SK-N-SH (cell line): ENCODE measurements at regions not wholly inside any gene's neighbourhood (a gene's known extent, or its start where the extent isn't known, plus 50 kb on each side); places are given as distances from the start of the nearest gene placed in this dataset.

Experiments used
- CTCF ChIA-PET: fragments of 300-600, 350-600 bp; formaldehyde crosslinking; extraction: SDS; loops from one replicate; lab custom pipeline; 2021; lab: Yijun Ruan, JAX
- POLR2A ChIA-PET: fragments of 350-600 bp; sonication (Branson Sonifier 250); formaldehyde crosslinking; extraction: SDS; loops from one replicate; lab custom pipeline; 2020; ENCODE audit warnings: antibody characterized with exemption, inconsistent platforms; lab: Yijun Ruan, JAX
- DNase-seq: peaks from one replicate; pipeline ENCODE4 v3.0.0; 2012
- H2AFZ ChIP-seq: fragments of 200-600 bp; sonication (generic); 2 replicates; pipeline ENCODE4 v1.8.1; 2016; ENCODE audit warnings: antibody characterized with exemption, mild to moderate bottlenecking, low read depth
- H3F3A ChIP-seq: fragments of 200-600 bp; sonication (generic); replicated peaks from 2 replicates; pipeline ENCODE3; 2016; ENCODE audit warnings: antibody characterized with exemption, mild to moderate bottlenecking; ENCODE audit not compliant: insufficient read depth
- H3K27ac ChIP-seq, 2 experiments: fragments of 200-500 bp in 1 of 2; fragments of 200-600 bp in 1 of 2; sonication (Bioruptor generic) in 1 of 2; sonication (generic), shearing (Covaris generic) in 1 of 2; 2 replicates each; pipeline versions ENCODE4 v1.5.1 to v1.6.1; 2014 to 2016; ENCODE audit warnings: low read depth in 2 of 2, inconsistent platforms in 1 of 2, low read length in 1 of 2, mild to moderate bottlenecking in 1 of 2, mixed read lengths in 1 of 2
- H3K27me3 ChIP-seq: fragments of 200-600 bp; sonication (generic), shearing (Covaris generic); 2 replicates; pipeline ENCODE4 v1.6.1; 2016; ENCODE audit warnings: mixed run types; ENCODE audit not compliant: insufficient read depth
- H3K36me3 ChIP-seq, 2 experiments: fragments of 200-500 bp in 1 of 2; fragments of 200-600 bp in 1 of 2; sonication (Bioruptor generic) in 1 of 2; sonication (generic) in 1 of 2; replicated peaks in 1 of 2; 2 replicates each; pipeline versions ENCODE3 to v1.5.1; 2014 to 2016; ENCODE audit warnings: low read length in 1 of 2, mild to moderate bottlenecking in 1 of 2; ENCODE audit not compliant: insufficient read depth in 2 of 2, control insufficient read depth in 1 of 2
- H3K4me1 ChIP-seq, 2 experiments: fragments of 200-500 bp in 1 of 2; fragments of 200-600 bp in 1 of 2; sonication (Bioruptor generic) in 1 of 2; sonication (generic), shearing (Covaris generic) in 1 of 2; 2 replicates each; pipeline versions ENCODE4 v1.5.1 to v1.6.1; 2014 to 2016; ENCODE audit warnings: low read depth in 1 of 2, low read length in 1 of 2, mixed run types in 1 of 2; ENCODE audit not compliant: insufficient read depth in 2 of 2, control insufficient read depth in 1 of 2
- H3K4me2 ChIP-seq: fragments of 200-600 bp; sonication (generic), shearing (Covaris generic); 2 replicates; pipeline ENCODE4 v1.6.1; 2017; ENCODE audit warnings: mixed run types
- H3K4me3 ChIP-seq, 2 experiments: fragments of 200-500 bp in 1 of 2; fragments of 200-600 bp in 1 of 2; sonication (Bioruptor generic) in 1 of 2; sonication (generic), shearing (Covaris generic) in 1 of 2; 2 replicates each; pipeline versions ENCODE4 v1.5.1 to v1.8.1; 2014 to 2016; ENCODE audit warnings: low read depth in 2 of 2, inconsistent platforms in 1 of 2, low read length in 1 of 2, mild to moderate bottlenecking in 1 of 2, mixed read lengths in 1 of 2, moderate library complexity in 1 of 2
- H3K79me2 ChIP-seq: fragments of 200-600 bp; sonication (generic); 2 replicates; pipeline ENCODE4 v1.8.1; 2017; ENCODE audit warnings: mild to moderate bottlenecking; ENCODE audit not compliant: insufficient read depth
- H3K9ac ChIP-seq: fragments of 200-600 bp; sonication (generic); 2 replicates; pipeline ENCODE4 v1.6.1; 2017; ENCODE audit warnings: mixed run types
- H3K9me2 ChIP-seq: fragments of 200-600 bp; sonication (generic); 2 replicates; pipeline ENCODE4 v1.6.1; 2017; ENCODE audit warnings: mixed run types
- H3K9me3 ChIP-seq: fragments of 200-600 bp; sonication (generic); 2 replicates; pipeline ENCODE4 v1.6.1; 2017; ENCODE audit warnings: mixed run types, mild to moderate bottlenecking, moderate library complexity
- H4K20me1 ChIP-seq: fragments of 200-600 bp; sonication (generic); 2 replicates; pipeline ENCODE4 v1.6.1; 2017; ENCODE audit warnings: mild to moderate bottlenecking, mixed run types; ENCODE audit not compliant: insufficient read depth
- ELF1 ChIP-seq: IDR thresholded peaks from 2 replicates; pipeline ENCODE4 v1.4.0; 2012
- FOSL2 ChIP-seq: IDR thresholded peaks from 2 replicates; pipeline ENCODE4 v1.4.0; 2012; ENCODE audit warnings: low read depth, mild to moderate bottlenecking, moderate library complexity, borderline replicate concordance
- FOXJ3 ChIP-seq: sonication (generic); formaldehyde crosslinking; IDR thresholded peaks from 2 replicates; pipeline ENCODE4 v1.5.1; 2020; ENCODE audit warnings: mild to moderate bottlenecking, missing genetic modification reagents
- NFIC ChIP-seq: IDR thresholded peaks from 2 replicates; pipeline ENCODE4 v1.4.0; 2012; ENCODE audit warnings: borderline replicate concordance
- NRF1 ChIP-seq: IDR thresholded peaks from 2 replicates; pipeline ENCODE4 v1.6.1; 2012; ENCODE audit warnings: low read depth, mild to moderate bottlenecking, low read length
- RAD21 ChIP-seq: IDR thresholded peaks from 2 replicates; pipeline ENCODE4 v1.6.1; 2012; ENCODE audit warnings: mild to moderate bottlenecking, low read length
- RXRA ChIP-seq: IDR thresholded peaks from 2 replicates; pipeline ENCODE4 v1.4.0; 2012; ENCODE audit warnings: low read depth, mild to moderate bottlenecking, borderline replicate concordance
- SIN3A ChIP-seq: IDR thresholded peaks from 2 replicates; pipeline ENCODE4 v1.6.1; 2012; ENCODE audit warnings: low read depth, mild to moderate bottlenecking, low read length, moderate library complexity, borderline replicate concordance
- SMC3 ChIP-seq: IDR thresholded peaks from 2 replicates; pipeline ENCODE4 v1.6.1; 2012; ENCODE audit warnings: low read depth, low read length, improper control_type of control experiment
- TAF1 ChIP-seq: IDR thresholded peaks from 2 replicates; pipeline ENCODE4 v1.6.1; 2012; ENCODE audit warnings: low read depth, mild to moderate bottlenecking, low read length, moderate library complexity, borderline replicate concordance
- TEAD4 ChIP-seq: IDR thresholded peaks from 2 replicates; pipeline ENCODE4 v1.4.0; 2012; ENCODE audit warnings: mild to moderate bottlenecking, borderline replicate concordance; ENCODE audit not compliant: insufficient read depth
- USF1 ChIP-seq: IDR thresholded peaks from 2 replicates; pipeline ENCODE4 v1.4.0; 2012; ENCODE audit warnings: low read depth, borderline replicate concordance
- YY1 ChIP-seq: IDR thresholded peaks from 2 replicates; pipeline ENCODE4 v1.4.0; 2012; ENCODE audit warnings: low read depth, mild to moderate bottlenecking
- WGBS: methylation state at CpG from one replicate; pipeline ENCODE4 v1.1.6; 2017; ENCODE audit warnings: low lambda C conversion rate; 5-methylcytosine and 5-hydroxymethylcytosine counted together
- TF ChIP-seq, protein P1 (sequence below): IDR thresholded peaks from 2 replicates; pipeline ENCODE4 v1.4.0; 2012; ENCODE audit warnings: low read depth, borderline replicate concordance
- TF ChIP-seq, protein P2 (sequence below): fragments of 150-350 bp; IDR thresholded peaks from 2 replicates; pipeline ENCODE4 v1.6.1; 2016; ENCODE audit warnings: mild to moderate bottlenecking, low read depth, low read length
- TF ChIP-seq, protein P3 (sequence below): IDR thresholded peaks from 2 replicates; pipeline ENCODE4 v1.6.1; 2012; ENCODE audit warnings: mild to moderate bottlenecking, low read depth, low read length, moderate library complexity

- no peak overlapping the region for H2AFZ ChIP-seq
- H3K79me2 ChIP-seq = no peaks in the 10 kb centered on the region
- no peaks in the 10 kb centered on the region for H3K9me3 ChIP-seq
- POLR2A ChIA-PET = no interaction called here
- no peak for DNase-seq
- no peak overlapping the region for H3K4me2 ChIP-seq
- CTCF ChIA-PET = no interaction called here
- WGBS = 67% methylated on average over 13 of the region's 14 CpGs
- no peaks in the 10 kb centered on the region for H3K4me1 ChIP-seq
- no peaks in the 10 kb centered on the region for H3K9me2 ChIP-seq
- H3K27ac ChIP-seq = no peak overlapping the region
- no peaks in the 10 kb centered on the region for H3K27me3 ChIP-seq
- no peak overlapping the region for H3K9ac ChIP-seq
- H3K36me3 ChIP-seq = no peaks in the 10 kb centered on the region
- no peak overlapping the region for H3K4me3 ChIP-seq
- H3F3A ChIP-seq = no peaks in the 10 kb centered on the region
- TF ChIP-seq NRF1 (no peak), NFIC (no peak), USF1 (no peak), YY1 (no peak), FOSL2 (no peak), TAF1 (no peak), SIN3A (no peak), RAD21 (no peak), ELF1 (no peak), RXRA (no peak), SMC3 (no peak), TEAD4 (no peak), FOXJ3 (CRISPR knock-in tag) (no peak)
- TF ChIP-seq, protein P1, sequence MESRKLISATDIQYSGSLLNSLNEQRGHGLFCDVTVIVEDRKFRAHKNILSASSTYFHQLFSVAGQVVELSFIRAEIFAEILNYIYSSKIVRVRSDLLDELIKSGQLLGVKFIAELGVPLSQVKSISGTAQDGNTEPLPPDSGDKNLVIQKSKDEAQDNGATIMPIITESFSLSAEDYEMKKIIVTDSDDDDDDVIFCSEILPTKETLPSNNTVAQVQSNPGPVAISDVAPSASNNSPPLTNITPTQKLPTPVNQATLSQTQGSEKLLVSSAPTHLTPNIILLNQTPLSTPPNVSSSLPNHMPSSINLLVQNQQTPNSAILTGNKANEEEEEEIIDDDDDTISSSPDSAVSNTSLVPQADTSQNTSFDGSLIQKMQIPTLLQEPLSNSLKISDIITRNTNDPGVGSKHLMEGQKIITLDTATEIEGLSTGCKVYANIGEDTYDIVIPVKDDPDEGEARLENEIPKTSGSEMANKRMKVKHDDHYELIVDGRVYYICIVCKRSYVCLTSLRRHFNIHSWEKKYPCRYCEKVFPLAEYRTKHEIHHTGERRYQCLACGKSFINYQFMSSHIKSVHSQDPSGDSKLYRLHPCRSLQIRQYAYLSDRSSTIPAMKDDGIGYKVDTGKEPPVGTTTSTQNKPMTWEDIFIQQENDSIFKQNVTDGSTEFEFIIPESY = no peak
- TF ChIP-seq, protein P2, sequence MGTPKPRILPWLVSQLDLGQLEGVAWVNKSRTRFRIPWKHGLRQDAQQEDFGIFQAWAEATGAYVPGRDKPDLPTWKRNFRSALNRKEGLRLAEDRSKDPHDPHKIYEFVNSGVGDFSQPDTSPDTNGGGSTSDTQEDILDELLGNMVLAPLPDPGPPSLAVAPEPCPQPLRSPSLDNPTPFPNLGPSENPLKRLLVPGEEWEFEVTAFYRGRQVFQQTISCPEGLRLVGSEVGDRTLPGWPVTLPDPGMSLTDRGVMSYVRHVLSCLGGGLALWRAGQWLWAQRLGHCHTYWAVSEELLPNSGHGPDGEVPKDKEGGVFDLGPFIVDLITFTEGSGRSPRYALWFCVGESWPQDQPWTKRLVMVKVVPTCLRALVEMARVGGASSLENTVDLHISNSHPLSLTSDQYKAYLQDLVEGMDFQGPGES = no peak
- TF ChIP-seq, protein P3, sequence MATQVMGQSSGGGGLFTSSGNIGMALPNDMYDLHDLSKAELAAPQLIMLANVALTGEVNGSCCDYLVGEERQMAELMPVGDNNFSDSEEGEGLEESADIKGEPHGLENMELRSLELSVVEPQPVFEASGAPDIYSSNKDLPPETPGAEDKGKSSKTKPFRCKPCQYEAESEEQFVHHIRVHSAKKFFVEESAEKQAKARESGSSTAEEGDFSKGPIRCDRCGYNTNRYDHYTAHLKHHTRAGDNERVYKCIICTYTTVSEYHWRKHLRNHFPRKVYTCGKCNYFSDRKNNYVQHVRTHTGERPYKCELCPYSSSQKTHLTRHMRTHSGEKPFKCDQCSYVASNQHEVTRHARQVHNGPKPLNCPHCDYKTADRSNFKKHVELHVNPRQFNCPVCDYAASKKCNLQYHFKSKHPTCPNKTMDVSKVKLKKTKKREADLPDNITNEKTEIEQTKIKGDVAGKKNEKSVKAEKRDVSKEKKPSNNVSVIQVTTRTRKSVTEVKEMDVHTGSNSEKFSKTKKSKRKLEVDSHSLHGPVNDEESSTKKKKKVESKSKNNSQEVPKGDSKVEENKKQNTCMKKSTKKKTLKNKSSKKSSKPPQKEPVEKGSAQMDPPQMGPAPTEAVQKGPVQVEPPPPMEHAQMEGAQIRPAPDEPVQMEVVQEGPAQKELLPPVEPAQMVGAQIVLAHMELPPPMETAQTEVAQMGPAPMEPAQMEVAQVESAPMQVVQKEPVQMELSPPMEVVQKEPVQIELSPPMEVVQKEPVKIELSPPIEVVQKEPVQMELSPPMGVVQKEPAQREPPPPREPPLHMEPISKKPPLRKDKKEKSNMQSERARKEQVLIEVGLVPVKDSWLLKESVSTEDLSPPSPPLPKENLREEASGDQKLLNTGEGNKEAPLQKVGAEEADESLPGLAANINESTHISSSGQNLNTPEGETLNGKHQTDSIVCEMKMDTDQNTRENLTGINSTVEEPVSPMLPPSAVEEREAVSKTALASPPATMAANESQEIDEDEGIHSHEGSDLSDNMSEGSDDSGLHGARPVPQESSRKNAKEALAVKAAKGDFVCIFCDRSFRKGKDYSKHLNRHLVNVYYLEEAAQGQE = no peak
- H4K20me1 ChIP-seq = no peaks in the 10 kb centered on the region
Measured at GRCh38 chr1:228937851-228938536, 202.7 kb downstream of the RHOU start.
